Astrocyte (in vitro differentiated cells and primary cell): ENCODE measurements at regions not wholly inside any gene's neighbourhood (a gene's known extent, or its start where the extent isn't known, plus 50 kb on each side); places are given as distances from the start of the nearest gene placed in this dataset.

Experiments used
- DNase-seq: peaks from one replicate; pipeline ENCODE4 v3.0.0-alpha.2; 2010; ENCODE audit warnings: low read depth
- FAIRE-seq: peaks from 2 replicates; lab custom pipeline; 2011; peaks lifted over from hg19 to GRCh38; lab: Jason Lieb, UNC
- H2AFZ ChIP-seq: 2 replicates; pipeline ENCODE4 v1.6.0; 2012; ENCODE audit warnings: low read depth, low read length, inconsistent platforms
- H3K27ac ChIP-seq: 2 replicates; pipeline ENCODE4 v1.5.1; 2011; ENCODE audit warnings: low read depth, low read length, inconsistent platforms
- H3K27me3 ChIP-seq: 2 replicates; pipeline ENCODE4 v1.6.0; 2011; ENCODE audit warnings: low read length, inconsistent platforms; ENCODE audit not compliant: insufficient read depth
- H3K36me3 ChIP-seq: 2 replicates; pipeline ENCODE4 v1.5.1; 2011; ENCODE audit warnings: low read length, inconsistent platforms; ENCODE audit not compliant: insufficient read depth
- H3K4me1 ChIP-seq: 2 replicates; pipeline ENCODE4 v1.5.1; 2011; ENCODE audit warnings: low read length, inconsistent platforms; ENCODE audit not compliant: insufficient read depth
- H3K4me2 ChIP-seq: 2 replicates; pipeline ENCODE4 v1.6.0; 2012; ENCODE audit warnings: low read length, inconsistent platforms
- H3K4me3 ChIP-seq: 2 replicates; pipeline ENCODE4 v1.5.1; 2011; ENCODE audit warnings: low read depth, mild to moderate bottlenecking, low read length, inconsistent platforms; ENCODE audit not compliant: insufficient read depth
- H3K79me2 ChIP-seq: 2 replicates; pipeline ENCODE4 v1.6.0; 2012; ENCODE audit warnings: mild to moderate bottlenecking, low read length, inconsistent platforms; ENCODE audit not compliant: insufficient read depth
- H3K9ac ChIP-seq: 2 replicates; pipeline ENCODE4 v1.6.0; 2012; ENCODE audit warnings: mild to moderate bottlenecking, low read length, inconsistent platforms
- H3K9me3 ChIP-seq: 2 replicates; pipeline ENCODE4 v1.5.1; 2012; ENCODE audit warnings: low read depth, mild to moderate bottlenecking, low read length, inconsistent platforms; ENCODE audit not compliant: insufficient read depth
- H4K20me1 ChIP-seq: 2 replicates; pipeline ENCODE4 v1.6.0; 2012; ENCODE audit warnings: low read length, inconsistent platforms; ENCODE audit not compliant: insufficient read depth
- H3K27ac Mint-ChIP-seq: one replicate; pipeline ENCODE4 v1.8.0; 2021; ENCODE audit warnings: mild to moderate bottlenecking, mixed read lengths; ENCODE audit not compliant: unreplicated experiment
- H3K27me3 Mint-ChIP-seq: one replicate; pipeline ENCODE4 v1.8.0; 2021; ENCODE audit warnings: low read depth, mixed read lengths; ENCODE audit not compliant: unreplicated experiment
- H3K36me3 Mint-ChIP-seq: one replicate; pipeline ENCODE4 v1.8.0; 2021; ENCODE audit warnings: low read depth, mixed read lengths; ENCODE audit not compliant: unreplicated experiment
- H3K4me1 Mint-ChIP-seq: one replicate; pipeline ENCODE4 v1.8.0; 2021; ENCODE audit warnings: low read depth, mixed read lengths; ENCODE audit not compliant: unreplicated experiment
- H3K4me3 Mint-ChIP-seq: one replicate; pipeline ENCODE4 v1.8.0; 2021; ENCODE audit warnings: mild to moderate bottlenecking, moderate library complexity, mixed read lengths; ENCODE audit not compliant: unreplicated experiment
- H3K9me3 Mint-ChIP-seq: one replicate; pipeline ENCODE4 v1.8.0; 2021; ENCODE audit warnings: mild to moderate bottlenecking, mixed read lengths; ENCODE audit not compliant: unreplicated experiment
- EZH2 ChIP-seq: IDR thresholded peaks from 2 replicates; pipeline ENCODE4 v1.6.1; 2012; ENCODE audit warnings: mild to moderate bottlenecking, low read length, inconsistent platforms; ENCODE audit not compliant: insufficient read depth
- TF ChIP-seq, protein P1 (sequence below): IDR thresholded peaks from 2 replicates; pipeline ENCODE4 v1.5.1; 2011; ENCODE audit warnings: low read depth, mild to moderate bottlenecking, inconsistent platforms, low read length, moderate library complexity; ENCODE audit not compliant: insufficient read depth

DNA sequence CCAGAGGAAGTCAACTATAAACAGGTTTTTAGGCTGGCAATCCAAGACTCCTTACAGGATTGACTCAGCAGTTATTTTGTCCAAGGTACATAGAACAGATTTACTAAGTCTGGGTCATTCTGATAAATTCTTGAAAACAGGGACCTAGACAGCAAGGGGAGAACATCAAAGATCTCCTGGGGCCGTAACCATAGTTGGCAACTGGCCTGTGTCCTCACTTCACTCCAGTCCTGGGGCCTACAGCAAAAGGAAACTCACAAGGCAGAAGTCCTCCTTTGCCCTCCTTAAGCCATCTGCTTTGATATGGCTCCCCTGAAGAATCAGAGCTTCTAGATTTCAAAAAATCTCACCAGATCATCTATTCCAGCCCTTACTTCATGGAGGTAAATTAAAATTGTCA is 207.2 kb upstream of the IGF1 start:
- Mint-ChIP-seq H3K27me3 (peaks cover 4% of the 10 kb centered on the region), H3K4me1 (peaks cover 12% of the 10 kb centered on the region), H3K4me3 (no peak overlapping the region), H3K27ac (no peak overlapping the region), H3K9me3 (no peaks in the 10 kb centered on the region), H3K36me3 (no peaks in the 10 kb centered on the region)
- H3K27me3 ChIP-seq = no peaks in the 10 kb centered on the region
- no peaks in the 10 kb centered on the region for H3K79me2 ChIP-seq
- H3K4me3 ChIP-seq = no peak overlapping the region
- H2AFZ ChIP-seq = no peak overlapping the region
- no peak overlapping the region for H3K4me2 ChIP-seq
- DNase-seq = no peak
- H3K4me1 ChIP-seq = no peaks in the 10 kb centered on the region
- no peaks in the 10 kb centered on the region for H3K9me3 ChIP-seq
- no peaks in the 10 kb centered on the region for H3K36me3 ChIP-seq
- FAIRE-seq = no peak
- TF ChIP-seq, protein P1, sequence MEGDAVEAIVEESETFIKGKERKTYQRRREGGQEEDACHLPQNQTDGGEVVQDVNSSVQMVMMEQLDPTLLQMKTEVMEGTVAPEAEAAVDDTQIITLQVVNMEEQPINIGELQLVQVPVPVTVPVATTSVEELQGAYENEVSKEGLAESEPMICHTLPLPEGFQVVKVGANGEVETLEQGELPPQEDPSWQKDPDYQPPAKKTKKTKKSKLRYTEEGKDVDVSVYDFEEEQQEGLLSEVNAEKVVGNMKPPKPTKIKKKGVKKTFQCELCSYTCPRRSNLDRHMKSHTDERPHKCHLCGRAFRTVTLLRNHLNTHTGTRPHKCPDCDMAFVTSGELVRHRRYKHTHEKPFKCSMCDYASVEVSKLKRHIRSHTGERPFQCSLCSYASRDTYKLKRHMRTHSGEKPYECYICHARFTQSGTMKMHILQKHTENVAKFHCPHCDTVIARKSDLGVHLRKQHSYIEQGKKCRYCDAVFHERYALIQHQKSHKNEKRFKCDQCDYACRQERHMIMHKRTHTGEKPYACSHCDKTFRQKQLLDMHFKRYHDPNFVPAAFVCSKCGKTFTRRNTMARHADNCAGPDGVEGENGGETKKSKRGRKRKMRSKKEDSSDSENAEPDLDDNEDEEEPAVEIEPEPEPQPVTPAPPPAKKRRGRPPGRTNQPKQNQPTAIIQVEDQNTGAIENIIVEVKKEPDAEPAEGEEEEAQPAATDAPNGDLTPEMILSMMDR = no peak
- no peak for TF ChIP-seq EZH2
- no peak overlapping the region for H3K27ac ChIP-seq
- H3K9ac ChIP-seq = no peak overlapping the region
- H4K20me1 ChIP-seq = no peaks in the 10 kb centered on the region

DNA sequence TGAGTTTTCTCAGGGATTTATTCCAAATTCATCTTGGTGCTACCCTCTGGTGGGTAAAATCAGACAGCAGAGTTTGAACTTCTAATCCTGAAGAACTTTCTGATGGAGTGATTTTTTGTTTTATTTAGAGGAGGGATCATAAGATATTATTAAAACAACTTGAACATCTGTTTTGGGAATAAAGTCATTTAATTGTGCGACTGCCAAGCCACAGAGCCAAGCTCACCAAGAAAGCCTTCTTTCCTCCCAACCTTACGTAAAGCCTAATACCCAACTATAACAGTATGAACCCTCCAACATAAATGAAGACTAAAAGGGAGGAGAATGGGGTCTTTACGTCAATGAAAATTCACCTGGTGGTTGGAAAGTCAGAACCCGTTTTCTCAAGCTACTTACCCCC is 205.5 kb upstream of the IGF1 start:
- no peak overlapping the region for H3K9ac ChIP-seq
- H3K4me3 Mint-ChIP-seq = no peak overlapping the region
- H3K4me2 ChIP-seq = no peak overlapping the region
- H3K27ac Mint-ChIP-seq = no peak overlapping the region
- H3K4me3 ChIP-seq = no peak overlapping the region
- FAIRE-seq (no peak), DNase-seq (no peak)
- no peak overlapping the region for H3K27ac ChIP-seq
- TF ChIP-seq, protein P1 = no peak
- no peak for TF ChIP-seq EZH2
- peaks cover 7% of the 10 kb centered on the region for H3K27me3 Mint-ChIP-seq
- H3K36me3 ChIP-seq = no peaks in the 10 kb centered on the region
- no peaks in the 10 kb centered on the region for H3K79me2 ChIP-seq
- no peaks in the 10 kb centered on the region for H3K9me3 ChIP-seq
- no peak overlapping the region for H2AFZ ChIP-seq
- H3K36me3 Mint-ChIP-seq = no peaks in the 10 kb centered on the region
- H3K4me1 Mint-ChIP-seq = no peaks in the 10 kb centered on the region
- H3K4me1 ChIP-seq = no peaks in the 10 kb centered on the region
- H3K27me3 ChIP-seq = no peaks in the 10 kb centered on the region
- no peaks in the 10 kb centered on the region for H4K20me1 ChIP-seq
- H3K9me3 Mint-ChIP-seq = no peaks in the 10 kb centered on the region

DNA sequence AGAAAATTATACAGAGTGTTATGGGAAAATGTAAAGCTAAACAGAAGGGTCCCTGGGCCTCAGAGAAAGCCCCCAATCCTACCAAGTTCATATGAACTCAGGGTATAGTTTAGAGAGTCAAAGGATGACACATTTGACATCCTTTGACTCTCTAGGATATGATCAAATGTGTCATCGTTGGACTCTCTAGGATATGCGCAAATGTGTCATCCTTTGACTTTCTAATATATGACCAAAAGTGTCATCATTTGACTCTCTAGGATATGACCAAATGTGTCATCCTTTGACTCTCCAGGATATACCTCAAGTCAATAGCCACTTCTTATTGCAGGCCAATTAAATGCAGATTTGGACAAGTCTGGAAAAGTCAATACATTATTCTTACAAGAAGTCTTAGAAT is 204.8 kb upstream of the IGF1 start:
- Histone ChIP-seq H4K20me1 (no peaks in the 10 kb centered on the region), H3K27me3 (no peaks in the 10 kb centered on the region), H2AFZ (no peak overlapping the region), H3K4me1 (no peaks in the 10 kb centered on the region), H3K4me2 (no peak overlapping the region), H3K27ac (no peak overlapping the region), H3K4me3 (no peak overlapping the region), H3K9me3 (no peaks in the 10 kb centered on the region), H3K9ac (no peak overlapping the region), H3K79me2 (no peaks in the 10 kb centered on the region), H3K36me3 (no peaks in the 10 kb centered on the region)
- TF ChIP-seq EZH2 = no peak
- TF ChIP-seq, protein P1 = no peak
- Mint-ChIP-seq H3K4me3 (no peak overlapping the region), H3K4me1 (no peaks in the 10 kb centered on the region), H3K9me3 (no peaks in the 10 kb centered on the region), H3K27me3 (peaks cover 7% of the 10 kb centered on the region), H3K36me3 (no peaks in the 10 kb centered on the region), H3K27ac (no peak overlapping the region)
- FAIRE-seq (no peak), DNase-seq (no peak)
